BJ (cell line): ENCODE measurements at regions not wholly inside any gene's neighbourhood (a gene's known extent, or its start where the extent isn't known, plus 50 kb on each side); places are given as distances from the start of the nearest gene placed in this dataset.

ENCODE experiments used
- CTCF ChIA-PET: fragments of 350-600 bp; formaldehyde crosslinking; extraction: SDS; loops from one replicate; lab custom pipeline; 2021; ENCODE audit warnings: antibody characterized with exemption, inconsistent platforms; lab: Yijun Ruan, JAX
- POLR2A ChIA-PET: fragments of 300-600 bp; sonication (Branson Sonifier 250); formaldehyde crosslinking; extraction: SDS; loops from one replicate; lab custom pipeline; 2021; ENCODE audit warnings: antibody characterized with exemption; lab: Charles Lee
- DNase-seq: peaks from one replicate; pipeline ENCODE4 v3.0.0-alpha.2; 2011; ENCODE audit warnings: low read depth
- H3K27me3 ChIP-seq: 2 replicates; pipeline ENCODE4 v1.6.0; 2011; ENCODE audit warnings: low read length; ENCODE audit not compliant: control insufficient read depth, insufficient read depth
- H3K36me3 ChIP-seq: 2 replicates; pipeline ENCODE4 v1.5.1; 2011; ENCODE audit warnings: low read length; ENCODE audit not compliant: control insufficient read depth, insufficient read depth
- H3K4me3 ChIP-seq: 2 replicates; pipeline ENCODE4 v1.5.1; 2011; ENCODE audit warnings: low read depth, mild to moderate bottlenecking, control low read depth, low read length
- TF ChIP-seq, protein P1 (sequence below): IDR thresholded peaks from 2 replicates; pipeline ENCODE4 v1.5.1; 2011; ENCODE audit warnings: low read depth, mild to moderate bottlenecking, control low read depth, inconsistent platforms, low read length, moderate library complexity; ENCODE audit not compliant: insufficient read depth

DNA sequence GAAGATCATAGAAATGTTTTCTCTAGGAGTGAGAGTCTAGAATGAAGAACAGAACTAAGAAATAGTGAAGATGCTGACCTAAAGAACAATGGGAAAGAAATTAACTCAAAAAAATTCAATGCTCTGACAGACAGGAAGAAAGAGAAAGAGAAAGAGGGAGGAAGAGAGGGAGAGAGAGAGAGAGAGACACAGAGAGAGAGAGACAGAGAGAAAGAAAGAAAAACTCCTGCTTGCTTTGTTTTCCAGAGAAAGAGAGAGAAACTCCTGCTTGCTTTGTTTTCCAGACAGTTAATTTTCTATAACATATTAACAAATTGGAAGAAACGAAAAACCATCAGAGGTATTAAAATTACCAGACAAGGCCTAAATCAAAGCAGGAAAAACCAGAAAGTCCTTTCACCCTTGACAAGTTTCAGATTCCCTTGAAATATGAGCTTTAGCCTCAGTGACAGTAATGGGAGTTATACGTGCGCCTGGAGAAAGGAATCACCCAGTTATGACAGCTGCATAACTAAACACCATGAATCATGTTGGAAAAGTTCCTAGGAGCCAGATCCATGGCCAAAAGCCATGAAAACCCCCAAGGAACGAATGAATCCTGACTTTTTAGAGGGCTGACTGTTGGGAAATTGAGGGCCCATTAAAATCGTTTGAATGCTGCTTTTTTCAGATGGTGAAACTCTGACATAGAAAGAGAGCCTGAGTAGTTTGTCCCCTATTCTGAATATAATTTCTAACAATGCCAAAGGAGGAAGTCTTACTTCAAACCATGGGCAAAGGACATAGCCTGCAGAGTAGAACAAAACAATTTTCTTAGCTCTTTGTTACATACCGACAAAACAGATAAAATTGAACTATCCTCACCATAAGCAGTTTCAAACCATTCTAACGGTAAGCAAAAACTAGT, 228.6 kb upstream of the CHST9 start:
- TF ChIP-seq, protein P1, sequence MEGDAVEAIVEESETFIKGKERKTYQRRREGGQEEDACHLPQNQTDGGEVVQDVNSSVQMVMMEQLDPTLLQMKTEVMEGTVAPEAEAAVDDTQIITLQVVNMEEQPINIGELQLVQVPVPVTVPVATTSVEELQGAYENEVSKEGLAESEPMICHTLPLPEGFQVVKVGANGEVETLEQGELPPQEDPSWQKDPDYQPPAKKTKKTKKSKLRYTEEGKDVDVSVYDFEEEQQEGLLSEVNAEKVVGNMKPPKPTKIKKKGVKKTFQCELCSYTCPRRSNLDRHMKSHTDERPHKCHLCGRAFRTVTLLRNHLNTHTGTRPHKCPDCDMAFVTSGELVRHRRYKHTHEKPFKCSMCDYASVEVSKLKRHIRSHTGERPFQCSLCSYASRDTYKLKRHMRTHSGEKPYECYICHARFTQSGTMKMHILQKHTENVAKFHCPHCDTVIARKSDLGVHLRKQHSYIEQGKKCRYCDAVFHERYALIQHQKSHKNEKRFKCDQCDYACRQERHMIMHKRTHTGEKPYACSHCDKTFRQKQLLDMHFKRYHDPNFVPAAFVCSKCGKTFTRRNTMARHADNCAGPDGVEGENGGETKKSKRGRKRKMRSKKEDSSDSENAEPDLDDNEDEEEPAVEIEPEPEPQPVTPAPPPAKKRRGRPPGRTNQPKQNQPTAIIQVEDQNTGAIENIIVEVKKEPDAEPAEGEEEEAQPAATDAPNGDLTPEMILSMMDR = no peak
- ChIA-PET CTCF (no interaction called here), POLR2A (no interaction called here)
- Histone ChIP-seq H3K27me3 (no peaks in the 10 kb centered on the region), H3K36me3 (no peaks in the 10 kb centered on the region), H3K4me3 (no peak overlapping the region)
- DNase-seq = no peak

DNA sequence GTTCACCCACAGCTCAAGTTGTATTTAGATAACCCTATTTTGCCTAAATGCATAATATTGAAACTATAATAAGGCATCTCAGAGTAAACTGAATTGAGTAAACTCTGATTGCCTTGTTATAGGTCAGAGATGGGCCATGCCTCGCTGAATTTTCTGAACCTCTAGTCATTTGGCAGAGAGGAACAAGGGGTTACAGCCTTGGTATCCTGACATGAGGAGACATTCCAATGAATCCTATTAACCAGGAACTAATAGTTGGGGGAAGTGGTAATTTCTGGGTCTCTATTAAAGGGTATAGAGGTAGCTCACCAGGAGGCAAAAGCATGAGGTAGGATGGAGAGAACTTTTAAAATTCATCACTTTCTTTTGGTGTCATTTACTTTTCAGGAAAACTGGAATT, 227.4 kb upstream of the CHST9 start:
- CTCF ChIA-PET = no interaction called here
- POLR2A ChIA-PET = no interaction called here
- no peak for DNase-seq
- H3K36me3 ChIP-seq = no peaks in the 10 kb centered on the region
- H3K27me3 ChIP-seq = no peaks in the 10 kb centered on the region
- TF ChIP-seq, protein P1 = no peak
- no peak overlapping the region for H3K4me3 ChIP-seq

- H3K27me3 ChIP-seq = no peaks in the 10 kb centered on the region
- no peaks in the 10 kb centered on the region for H3K36me3 ChIP-seq
- DNase-seq = no peak
- TF ChIP-seq, protein P1 = no peak
- ChIA-PET CTCF (no interaction called here), POLR2A (no interaction called here)
- H3K4me3 ChIP-seq = no peak overlapping the region
Measured at GRCh38 chr18:27411911-27412310, 226.8 kb upstream of the CHST9 start.

- Histone ChIP-seq H3K36me3 (no peaks in the 10 kb centered on the region), H3K27me3 (no peaks in the 10 kb centered on the region), H3K4me3 (no peak overlapping the region)
- POLR2A ChIA-PET = no interaction called here
- no peak for DNase-seq
- CTCF ChIA-PET = no interaction called here
- TF ChIP-seq, protein P1 = no peak
Measured at GRCh38 chr18:27411013-27411412, 225.9 kb upstream of the CHST9 start.

GRCh38 chr18:27404855-27405254, 219.7 kb upstream of the CHST9 start:
- ChIA-PET CTCF (interaction anchor here (0.6 kb wide), 1 partner anchor 51 kb away, joined by 3 read pairs; no protein-coding TSS in a partner anchor), POLR2A (no interaction called here)

More at GRCh38 chr18:27404855-27405254, 219.7 kb upstream of the CHST9 start:
- TF ChIP-seq, protein P1 = no peak
- H3K27me3 ChIP-seq = no peaks in the 10 kb centered on the region
- no peak overlapping the region for H3K4me3 ChIP-seq
- H3K36me3 ChIP-seq = no peaks in the 10 kb centered on the region
- DNase-seq = no peak
